NCI-H510A treated with DMSO at 0.1 percent for 48 hours (cell line): ENCODE measurements at regions not wholly inside any gene's neighbourhood (a gene's known extent, or its start where the extent isn't known, plus 50 kb on each side); places are given as distances from the start of the nearest gene placed in this dataset.

Experiments used
- DNase-seq: peaks from one replicate; lab custom pipeline; 2025; lab: John Stamatoyannopoulos, UW

DNA sequence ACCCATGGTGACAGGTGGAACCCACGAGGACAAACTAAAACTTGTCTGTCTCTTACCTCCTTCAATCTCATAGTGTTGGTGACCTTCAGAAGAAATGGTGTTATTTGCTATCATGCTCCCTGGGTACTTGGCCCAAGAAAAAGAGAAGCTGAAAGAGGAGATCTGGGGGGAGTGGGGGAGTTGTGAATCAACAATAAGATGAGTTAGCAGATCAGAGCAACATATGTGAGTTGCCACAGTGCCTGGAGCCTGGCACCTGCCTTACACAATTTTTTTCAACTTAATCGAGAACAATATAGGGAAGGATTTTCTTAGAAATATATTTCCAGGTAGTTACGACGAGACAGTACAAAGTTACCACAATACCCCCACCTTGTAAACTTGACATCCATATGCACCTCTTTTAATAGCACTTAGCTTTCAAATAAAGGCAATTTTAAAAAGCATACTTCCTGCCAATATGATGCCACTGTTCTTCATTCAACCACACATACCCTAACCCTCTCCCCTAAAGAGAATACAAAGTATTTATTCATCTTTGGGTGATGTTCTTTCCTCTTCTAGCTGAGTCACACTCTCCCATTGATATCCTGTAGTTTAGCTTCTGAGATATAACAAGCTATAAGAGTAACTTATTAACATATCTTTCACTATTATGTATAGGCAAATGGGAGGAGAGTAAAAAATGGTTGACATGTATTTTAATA, 424.1 kb upstream of the OR4E1 start:
- DNase-seq = no peak

DNA sequence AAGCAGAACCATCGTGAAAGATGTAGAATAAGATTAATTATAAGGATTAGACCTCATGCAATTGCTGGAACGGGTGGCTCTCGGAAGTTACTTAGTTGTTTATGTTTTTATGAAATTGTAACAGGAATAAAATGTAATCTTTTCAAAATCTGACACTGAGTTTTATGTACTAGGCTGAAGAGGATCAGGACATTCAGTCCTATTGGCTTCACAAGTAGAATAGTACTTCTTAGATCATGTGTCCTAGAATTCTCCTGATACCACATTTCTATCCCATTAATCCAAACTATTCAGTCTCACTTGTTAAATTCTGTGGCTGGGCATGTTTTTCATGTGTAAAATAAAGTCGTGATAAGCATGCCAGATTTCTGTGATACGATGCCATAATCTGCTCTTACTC, 423.5 kb upstream of the OR4E1 start:
- no peak for DNase-seq

DNA sequence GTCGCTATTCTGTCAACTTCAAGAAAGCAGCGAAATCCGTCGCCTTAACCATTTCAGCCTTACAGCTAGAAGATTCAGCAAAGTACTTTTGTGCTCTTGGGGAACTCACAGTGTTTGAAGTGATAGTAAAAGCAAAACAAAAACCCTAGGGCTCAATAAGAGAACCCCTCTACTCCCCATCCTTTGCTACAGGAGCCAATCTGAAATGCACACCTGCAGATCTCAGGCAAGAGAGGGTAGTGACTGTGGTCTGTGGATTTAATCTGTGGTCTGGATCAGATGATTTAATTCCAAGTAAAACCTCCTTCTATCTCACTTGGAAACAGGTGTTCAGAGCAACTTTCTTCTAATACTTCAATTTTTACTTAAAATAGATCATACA, 422.9 kb upstream of the OR4E1 start:
- DNase-seq = no peak

DNA sequence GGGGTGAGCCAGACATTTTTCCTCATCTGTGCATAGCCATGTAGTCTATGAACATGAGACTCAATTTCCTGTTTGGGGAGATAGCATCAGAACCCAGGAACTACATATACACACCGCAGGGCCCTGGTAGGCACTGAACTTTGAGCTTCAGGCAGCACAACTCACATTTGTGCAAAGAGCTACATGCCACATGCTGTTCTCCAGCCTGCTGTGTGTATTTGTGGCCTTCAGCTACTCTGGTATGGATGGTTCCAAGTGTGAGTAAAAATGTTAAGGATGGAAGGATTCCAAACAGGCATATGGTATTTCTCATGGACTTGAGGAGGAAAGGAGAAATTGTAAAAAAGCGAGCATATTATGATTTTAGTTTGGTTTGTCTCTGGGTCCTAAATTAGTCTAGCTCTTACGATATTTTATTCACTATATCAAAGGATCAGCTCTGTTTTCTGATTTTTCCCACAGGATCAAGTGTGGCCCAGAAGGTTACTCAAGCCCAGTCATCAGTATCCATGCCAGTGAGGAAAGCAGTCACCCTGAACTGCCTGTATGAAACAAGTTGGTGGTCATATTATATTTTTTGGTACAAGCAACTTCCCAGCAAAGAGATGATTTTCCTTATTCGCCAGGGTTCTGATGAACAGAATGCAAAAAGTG, 422.4 kb upstream of the OR4E1 start:
- DNase-seq = no peak

DNA sequence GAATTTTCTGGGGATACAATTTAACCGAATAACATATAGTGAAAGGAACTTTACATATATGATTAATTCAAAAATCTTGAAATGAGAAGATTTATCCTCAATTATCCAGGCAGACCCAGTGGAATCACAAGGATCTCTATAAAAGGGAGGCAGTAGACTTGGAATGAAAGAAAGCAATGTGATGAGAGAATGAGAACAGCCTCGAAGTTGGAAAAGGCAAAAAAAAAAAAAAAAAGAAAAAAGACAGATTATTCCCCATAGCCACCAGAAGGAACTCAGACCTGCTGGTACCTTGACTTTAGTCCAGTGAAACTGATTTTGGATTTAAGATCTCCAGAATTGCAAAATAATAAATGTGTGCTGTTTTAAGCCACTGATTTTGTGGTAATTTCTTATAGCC, 416.3 kb upstream of the OR4E1 start:
- DNase-seq = no peak

DNA sequence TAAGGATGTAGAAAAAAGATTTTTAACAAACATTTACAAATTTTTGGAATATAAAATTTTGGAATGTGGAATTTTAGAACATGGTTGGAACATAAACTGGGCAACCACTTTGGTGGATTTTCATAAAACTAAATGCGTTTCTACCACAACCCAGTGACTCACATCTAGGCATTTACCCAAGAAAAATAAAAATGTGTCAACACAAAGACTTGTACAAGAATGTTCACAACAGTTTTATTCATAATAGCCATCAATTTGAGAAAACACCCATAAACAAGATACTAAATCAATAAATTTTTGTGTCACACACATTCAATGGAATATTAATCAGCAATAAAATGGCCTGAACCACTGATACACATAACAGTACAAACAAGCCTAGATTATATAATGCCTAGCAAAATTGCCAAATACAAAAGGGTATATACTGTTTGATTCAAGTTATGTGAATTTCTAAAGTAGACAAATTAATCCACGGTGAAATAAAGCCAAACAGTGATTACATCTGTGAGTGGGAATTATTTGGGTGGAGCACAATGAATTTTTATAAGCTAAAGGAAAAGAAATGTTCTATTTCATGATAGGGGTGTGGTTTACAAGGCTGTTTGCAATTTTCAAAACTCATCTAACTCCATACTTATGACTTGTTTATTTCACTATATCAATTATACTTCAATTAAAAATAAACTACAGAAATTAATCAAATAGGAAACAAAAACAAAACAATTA, 415.2 kb upstream of the OR4E1 start:
- DNase-seq = no peak

DNA sequence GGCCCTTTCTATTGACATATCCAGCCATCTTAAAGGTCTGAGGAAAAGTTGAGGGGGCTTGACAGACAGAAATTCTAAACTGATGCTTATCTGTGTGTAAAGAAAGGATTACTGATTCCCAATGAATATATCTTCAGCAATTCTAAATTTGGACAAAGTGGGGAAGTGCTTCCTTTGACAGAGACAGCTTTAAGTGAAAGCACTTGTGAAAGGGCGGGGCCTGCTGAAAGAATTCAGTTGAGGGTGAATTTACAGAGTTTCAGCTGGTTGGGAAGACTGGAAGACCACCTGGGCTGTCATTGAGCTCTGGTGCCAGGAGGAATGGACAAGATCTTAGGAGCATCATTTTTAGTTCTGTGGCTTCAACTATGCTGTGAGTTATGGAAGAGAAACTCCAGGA, 412.5 kb upstream of the OR4E1 start:
- DNase-seq = no peak

DNA sequence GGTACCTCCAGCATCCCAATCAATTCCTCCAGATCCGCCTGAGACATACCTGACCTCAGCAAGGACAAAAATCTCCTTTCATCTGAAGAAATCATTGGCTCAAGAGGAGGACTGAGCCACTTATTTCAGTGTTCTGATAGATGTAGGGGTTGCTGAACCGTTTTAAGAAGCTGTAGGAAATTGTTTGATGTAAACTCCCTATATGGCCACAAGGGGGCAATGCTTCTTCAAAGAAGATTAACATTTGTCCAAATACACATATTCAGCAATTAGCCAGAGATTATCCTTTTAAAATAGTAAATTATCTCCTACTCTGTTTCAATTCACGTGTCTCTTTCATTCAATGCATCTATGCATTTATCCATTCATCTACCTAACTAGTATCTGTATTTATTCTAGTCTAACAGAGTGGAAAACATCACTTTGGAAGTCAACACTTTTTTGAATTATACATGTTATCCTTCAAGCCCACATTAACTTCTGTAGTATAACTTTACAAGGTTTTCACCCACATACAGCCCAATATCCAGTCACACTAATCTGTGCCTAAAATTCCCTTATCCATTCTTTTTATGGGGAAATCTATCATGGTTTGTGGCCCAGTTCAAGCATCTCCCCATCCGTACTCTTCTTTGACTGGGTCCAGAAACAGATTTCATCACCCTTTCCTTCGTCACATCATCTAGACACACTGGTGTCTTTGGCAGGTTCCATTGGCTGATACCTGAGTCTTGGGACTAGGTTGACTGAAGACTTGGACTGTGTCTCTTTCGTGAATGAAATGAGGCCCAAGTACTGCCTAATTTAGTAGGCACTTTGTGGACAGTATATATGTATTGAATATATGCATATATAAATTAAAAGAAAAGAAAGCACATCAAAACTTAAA, 411.0 kb upstream of the OR4E1 start:
- peak; percentile 11 for DNase-seq

DNA sequence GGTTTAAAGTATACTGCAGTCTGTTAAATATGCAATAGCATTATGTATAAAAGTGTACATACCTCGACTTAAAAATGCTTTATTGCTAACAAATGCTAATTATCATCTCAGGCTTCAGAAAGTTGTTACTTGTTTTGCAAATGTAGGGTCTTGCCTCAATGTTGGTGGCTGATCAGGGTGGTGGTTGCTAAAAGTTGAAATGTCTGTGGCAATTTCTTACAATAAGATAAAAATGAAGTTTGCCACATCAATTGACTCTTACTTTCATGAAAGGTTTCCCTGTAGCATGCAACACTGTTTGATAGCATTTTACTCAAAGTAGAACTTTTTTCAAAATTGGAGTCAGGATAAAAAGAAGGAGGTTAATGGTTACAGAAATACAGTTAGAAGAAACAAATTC, 407.7 kb upstream of the OR4E1 start:
- no peak for DNase-seq

DNA sequence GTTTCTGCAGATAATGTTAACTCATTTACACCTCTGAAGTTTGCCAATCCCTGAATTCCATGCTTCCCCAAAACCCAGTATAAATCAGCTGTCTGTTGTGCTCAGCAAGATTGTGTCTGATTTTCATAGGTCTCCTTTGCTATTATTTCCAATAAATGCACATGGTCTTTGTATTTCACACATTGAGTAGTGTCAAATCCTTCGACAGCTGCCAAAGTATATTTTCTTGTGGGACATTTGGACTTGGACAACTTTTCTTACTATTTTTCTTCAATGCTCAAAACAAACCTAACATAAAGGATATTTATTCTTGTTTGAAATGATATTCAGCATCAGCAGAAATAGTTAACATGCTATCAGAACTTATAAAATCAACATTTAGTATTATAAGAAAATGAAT, 406.1 kb upstream of the OR4E1 start:
- no peak for DNase-seq

DNA sequence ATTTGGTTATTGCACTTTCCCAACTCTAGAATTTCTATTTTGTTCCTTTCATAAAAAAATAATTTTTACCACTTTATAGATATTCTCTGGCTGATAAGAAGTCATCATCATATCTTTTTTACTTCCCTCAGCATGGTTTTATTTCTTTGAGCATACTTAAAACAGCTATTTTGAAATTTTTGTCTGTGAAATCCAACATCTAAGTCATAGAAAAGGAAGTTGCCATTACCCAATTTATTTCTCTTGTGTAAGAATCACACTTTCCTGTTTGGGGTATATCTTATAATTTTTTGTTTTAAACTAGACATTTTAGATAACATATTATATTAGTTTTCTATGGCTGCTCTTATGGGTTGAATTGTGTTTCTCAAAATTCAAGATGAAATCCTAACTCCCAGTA, 400.2 kb upstream of the OR4E1 start:
- no peak for DNase-seq

DNA sequence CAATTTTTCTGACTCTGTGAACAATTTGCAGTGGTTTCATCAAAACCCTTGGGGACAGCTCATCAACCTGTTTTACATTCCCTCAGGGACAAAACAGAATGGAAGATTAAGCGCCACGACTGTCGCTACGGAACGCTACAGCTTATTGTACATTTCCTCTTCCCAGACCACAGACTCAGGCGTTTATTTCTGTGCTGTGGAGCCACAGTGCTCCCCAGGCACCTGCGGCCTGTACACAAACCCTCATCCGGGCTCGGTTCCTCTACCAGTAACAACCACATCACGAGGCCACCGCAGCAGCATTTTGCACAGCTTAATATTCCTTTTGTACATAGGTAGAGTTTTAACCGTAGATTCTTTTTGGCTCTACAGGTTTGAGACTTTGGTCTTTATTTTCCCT, 397.4 kb upstream of the OR4E1 start:
- DNase-seq = no peak

DNA sequence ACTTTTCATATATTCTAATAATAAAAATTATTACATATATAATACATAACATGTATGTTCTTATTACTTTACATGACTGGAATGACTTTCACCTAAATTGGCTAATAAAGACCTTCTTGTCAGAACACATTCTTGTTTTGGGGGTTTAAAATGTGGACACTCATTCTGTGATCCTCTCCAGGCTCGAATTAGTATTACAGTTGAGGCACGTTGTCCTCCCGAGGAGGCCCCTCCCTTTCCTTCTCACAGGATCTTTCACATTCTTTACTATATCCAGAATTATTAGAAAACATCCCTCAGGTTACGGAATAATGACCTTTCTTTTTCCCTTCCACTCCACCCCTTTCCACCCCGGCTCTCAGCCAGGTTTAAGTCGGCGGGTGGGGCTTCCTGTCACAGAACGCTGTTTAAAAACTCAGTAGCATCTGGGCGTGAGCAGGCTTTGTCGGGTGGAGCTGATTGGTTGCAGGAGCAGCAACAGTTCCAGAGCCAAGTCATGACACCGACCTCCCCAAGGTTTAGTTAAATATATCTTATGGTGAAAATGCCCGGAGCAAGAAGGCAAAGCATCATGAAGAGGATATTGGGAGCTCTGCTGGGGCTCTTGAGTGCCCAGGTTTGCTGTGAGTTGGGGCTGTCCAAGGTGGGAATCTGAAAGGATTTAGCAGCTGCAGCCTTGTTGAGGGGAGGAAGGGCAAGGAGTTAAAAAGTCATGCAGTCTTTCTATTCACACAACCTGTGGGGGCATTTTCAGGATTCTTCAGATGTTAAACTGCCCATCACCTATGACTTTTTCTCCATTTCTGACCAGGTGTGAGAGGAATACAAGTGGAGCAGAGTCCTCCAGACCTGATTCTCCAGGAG, 396.7 kb upstream of the OR4E1 start:
- DNase-seq = no peak

DNA sequence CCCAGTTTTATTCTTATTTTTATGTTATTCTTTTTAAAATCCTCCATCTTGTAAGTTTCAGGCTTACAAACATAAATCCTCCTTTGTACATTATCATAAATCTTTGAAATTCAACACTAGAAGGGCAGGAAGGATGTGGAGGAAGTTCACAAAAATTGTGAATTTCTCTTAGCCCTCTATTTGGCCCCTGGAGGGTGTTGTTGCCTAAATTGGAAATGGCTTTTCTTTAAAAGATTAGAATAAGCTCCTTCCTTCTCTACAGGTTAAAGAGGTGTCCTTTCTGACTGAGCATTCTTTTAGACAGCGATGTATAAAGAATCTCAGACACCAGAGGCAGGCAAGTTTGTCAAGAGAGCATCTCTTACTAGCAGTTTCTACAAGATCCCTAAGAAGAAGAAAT, 391.7 kb upstream of the OR4E1 start:
- DNase-seq = no peak

DNA sequence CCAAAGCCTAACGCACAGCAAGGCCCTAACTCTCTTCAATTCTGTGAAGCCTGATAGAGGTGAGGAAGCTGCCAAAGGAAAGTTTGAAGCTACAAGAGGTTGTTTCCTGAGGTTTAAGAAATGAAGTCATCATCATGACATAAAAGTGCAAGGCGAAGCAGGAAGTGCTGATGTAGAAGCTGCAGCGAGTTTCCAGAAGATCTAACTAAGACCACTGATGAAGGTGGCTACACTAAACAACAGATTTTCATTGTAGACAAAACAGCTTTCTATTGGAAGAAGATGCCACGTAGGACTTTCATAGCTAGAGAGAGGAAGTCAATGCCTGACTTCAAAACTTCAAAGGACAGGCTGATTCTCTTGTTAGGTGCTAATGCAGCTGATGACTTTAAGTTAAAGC, 385.6 kb upstream of the OR4E1 start:
- DNase-seq = no peak

DNA sequence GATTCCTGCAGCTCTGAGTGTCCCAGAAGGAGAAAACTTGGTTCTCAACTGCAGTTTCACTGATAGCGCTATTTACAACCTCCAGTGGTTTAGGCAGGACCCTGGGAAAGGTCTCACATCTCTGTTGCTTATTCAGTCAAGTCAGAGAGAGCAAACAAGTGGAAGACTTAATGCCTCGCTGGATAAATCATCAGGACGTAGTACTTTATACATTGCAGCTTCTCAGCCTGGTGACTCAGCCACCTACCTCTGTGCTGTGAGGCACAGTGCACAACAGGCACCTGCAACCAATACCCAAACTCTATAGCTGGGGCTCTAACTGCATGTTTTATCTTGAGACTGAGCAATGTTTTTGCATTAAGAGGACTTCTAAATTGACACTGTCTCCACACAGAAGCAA, 379.2 kb upstream of the OR4E1 start:
- DNase-seq = no peak

DNA sequence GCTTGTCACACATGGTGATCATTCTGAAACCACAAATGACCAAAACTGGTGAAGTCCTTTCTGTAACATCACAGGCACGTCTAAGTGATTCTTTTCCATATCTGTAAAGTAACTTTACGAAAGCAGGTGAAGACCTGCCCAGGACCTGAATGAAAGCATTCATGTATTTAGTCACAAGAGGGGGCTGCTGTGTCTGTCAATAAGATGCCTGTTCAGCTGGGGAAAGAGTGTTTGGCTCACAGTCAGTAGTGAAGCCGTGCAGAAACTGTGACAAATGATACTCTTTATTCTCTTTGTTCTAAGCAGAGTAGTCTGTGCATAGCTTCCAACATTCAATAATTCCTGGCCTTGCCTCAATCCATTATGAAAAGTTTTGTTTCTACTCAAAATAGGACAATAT, 373.5 kb upstream of the OR4E1 start:
- DNase-seq = no peak

DNA sequence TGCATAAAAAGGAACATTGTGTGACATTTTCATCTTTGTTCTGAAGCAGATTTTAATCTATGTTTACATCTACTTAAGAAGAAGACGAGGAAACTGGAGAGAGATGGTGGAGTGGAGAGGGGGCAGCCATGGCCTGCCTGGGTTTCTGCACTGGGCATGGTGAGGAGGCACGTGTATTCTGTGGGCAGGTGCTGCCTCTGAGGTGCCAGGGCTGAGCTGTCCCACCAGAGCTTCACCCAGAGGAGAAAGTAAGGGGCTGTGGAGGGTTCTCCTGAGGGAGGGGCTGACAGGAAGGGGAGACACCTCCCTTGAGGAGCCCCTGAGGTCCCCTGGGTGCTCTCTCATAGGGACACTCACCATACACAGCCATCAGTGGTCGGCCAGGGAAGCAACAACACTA, 372.4 kb upstream of the OR4E1 start:
- no peak for DNase-seq

DNA sequence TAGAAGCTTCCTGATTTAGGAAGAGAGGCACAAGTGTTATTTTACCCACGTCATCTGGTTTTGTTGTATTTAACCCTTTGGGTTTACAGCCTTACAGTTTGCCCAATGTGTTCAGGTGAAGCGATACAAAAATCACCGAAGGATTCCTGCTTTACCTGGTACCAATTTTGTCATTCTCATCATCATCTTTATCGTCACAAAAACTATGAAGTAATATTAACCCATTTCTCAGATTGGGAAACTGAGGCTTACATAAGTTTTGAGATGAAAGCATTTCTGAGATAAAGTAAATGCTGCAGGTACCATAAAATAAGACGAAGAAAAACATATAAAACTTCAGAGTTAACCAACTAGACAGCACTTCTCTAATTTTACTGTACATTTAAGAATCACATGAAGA, 370.6 kb upstream of the OR4E1 start:
- no peak for DNase-seq

DNA sequence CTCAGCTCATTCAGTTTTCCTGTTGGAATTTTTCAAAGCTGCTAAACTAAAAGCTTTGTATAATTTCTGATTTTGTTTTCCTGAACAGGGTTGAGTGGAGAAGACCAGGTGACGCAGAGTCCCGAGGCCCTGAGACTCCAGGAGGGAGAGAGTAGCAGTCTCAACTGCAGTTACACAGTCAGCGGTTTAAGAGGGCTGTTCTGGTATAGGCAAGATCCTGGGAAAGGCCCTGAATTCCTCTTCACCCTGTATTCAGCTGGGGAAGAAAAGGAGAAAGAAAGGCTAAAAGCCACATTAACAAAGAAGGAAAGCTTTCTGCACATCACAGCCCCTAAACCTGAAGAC, 367.1 kb upstream of the OR4E1 start:
- DNase-seq = no peak

DNA sequence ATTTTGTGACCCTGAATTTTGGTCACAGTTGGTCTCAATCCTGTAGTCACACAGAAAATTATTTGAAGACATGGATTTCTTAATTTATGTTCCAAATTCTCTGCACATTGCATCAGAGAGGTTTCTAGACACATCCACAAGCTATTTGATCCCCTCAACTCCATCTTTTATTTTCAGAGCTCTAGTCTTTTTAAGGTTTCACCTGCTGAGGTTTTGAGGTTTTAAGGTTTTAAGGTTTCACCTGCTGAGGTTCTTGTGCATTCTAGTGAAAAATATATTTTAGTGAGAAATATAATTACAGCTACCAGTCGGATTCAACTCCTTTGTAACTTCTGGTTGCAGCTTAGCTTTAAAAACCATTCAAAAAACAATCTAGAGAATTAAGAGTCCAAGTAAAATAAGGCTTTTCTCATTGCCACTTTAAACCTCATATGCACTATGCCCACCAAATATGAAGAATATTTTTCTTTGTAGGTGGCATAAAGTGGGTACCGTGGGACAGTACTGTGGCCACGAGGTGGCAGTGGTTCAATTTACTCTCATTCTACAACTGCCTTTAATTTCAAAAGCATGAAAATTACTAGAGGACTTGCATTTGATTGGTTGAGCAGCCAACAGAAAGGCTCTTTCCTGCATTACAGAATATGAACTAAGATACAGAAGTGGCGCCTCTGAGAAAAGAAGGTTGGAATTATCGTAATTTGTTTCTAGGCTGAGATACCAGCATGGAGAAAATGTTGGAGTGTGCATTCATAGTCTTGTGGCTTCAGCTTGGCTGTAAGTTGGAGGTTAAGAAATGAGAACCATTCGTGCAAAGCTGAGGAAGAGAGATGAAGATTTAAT, 366.5 kb upstream of the OR4E1 start:
- DNase-seq = no peak
